Fibroblast of pulmonary artery (primary cell): ENCODE measurements at regions not wholly inside any gene's neighbourhood (a gene's known extent, or its start where the extent isn't known, plus 50 kb on each side); places are given as distances from the start of the nearest gene placed in this dataset.

ENCODE experiments used
- DNase-seq: peaks from one replicate; pipeline ENCODE4 v3.0.0-alpha.2; 2010; ENCODE audit warnings: low read depth
- H3K4me3 ChIP-seq: replicated peaks from 2 replicates; pipeline ENCODE4 v1.5.1; 2011; ENCODE audit warnings: low read depth, mild to moderate bottlenecking, control low read depth, low read length, moderate library complexity
- CTCF ChIP-seq: IDR thresholded peaks from 2 replicates; pipeline ENCODE4 v1.5.1; 2011; ENCODE audit warnings: mild to moderate bottlenecking, control low read depth, low read length, inconsistent platforms; ENCODE audit errors: missing control alignments

- TF ChIP-seq CTCF: no peak
- no peak for DNase-seq
- no peak overlapping the region for H3K4me3 ChIP-seq
Observed at GRCh38 chr2:81304154-81304830, 999.7 kb upstream of the LRRTM1 start.

- no peak for TF ChIP-seq CTCF
- H3K4me3 ChIP-seq: no peak overlapping the region
- DNase-seq: no peak
Observed at GRCh38 chr2:81303321-81303720, 998.8 kb upstream of the LRRTM1 start.

GRCh38 chr2:81299841-81300240, 995.3 kb upstream of the LRRTM1 start:
- TF ChIP-seq CTCF: no peak
- no peak overlapping the region for H3K4me3 ChIP-seq
- DNase-seq: no peak

GRCh38 chr2:81290846-81291245, 986.3 kb upstream of the LRRTM1 start:
- H3K4me3 ChIP-seq: no peak overlapping the region
- no peak for TF ChIP-seq CTCF

GRCh38 chr2:81283081-81283480, 978.5 kb upstream of the LRRTM1 start:
- no peak for TF ChIP-seq CTCF
- DNase-seq: no peak
- H3K4me3 ChIP-seq: no peak overlapping the region

More at GRCh38 chr2:81290846-81291245, 986.3 kb upstream of the LRRTM1 start:
- no peak for DNase-seq

- DNase-seq: no peak
- no peak for TF ChIP-seq CTCF
Observed at GRCh38 chr2:81282151-81282769, 977.7 kb upstream of the LRRTM1 start.

GRCh38 chr2:81276595-81276994, 972.0 kb upstream of the LRRTM1 start:
- DNase-seq: no peak
- no peak for TF ChIP-seq CTCF
- H3K4me3 ChIP-seq: no peak overlapping the region

More at GRCh38 chr2:81282151-81282769, 977.7 kb upstream of the LRRTM1 start:
- H3K4me3 ChIP-seq: no peak overlapping the region
